IMR-90 (cell line): ENCODE measurements at regions not wholly inside any gene's neighbourhood (a gene's known extent, or its start where the extent isn't known, plus 50 kb on each side); places are given as distances from the start of the nearest gene placed in this dataset.

Experiments
- ATAC-seq: fragments of 200-7000 bp; cut with Tn5 transposase; 2 replicates; pipeline ENCODE4 v1.9.1; 2020; ENCODE audit warnings: low read depth, mild to moderate bottlenecking, moderate library complexity
- BruUV-seq: library from RNA; stranded (reverse); fragments of 400-500 nt; replicated peaks from 2 replicates; lab custom pipeline; 2021; lab: Mats Ljungman, UMichigan
- CTCF ChIA-PET: fragments of 300-600 bp; formaldehyde crosslinking; extraction: SDS; loops from one replicate; lab custom pipeline; 2021; ENCODE audit warnings: antibody characterized with exemption; lab: Yijun Ruan, JAX
- POLR2A ChIA-PET: fragments of 300-600 bp; sonication (Branson Sonifier 250); formaldehyde crosslinking; loops from one replicate; lab custom pipeline; 2022; ENCODE audit warnings: antibody characterized with exemption; ENCODE audit not compliant: unreplicated experiment; lab: Charles Lee
- DNase-seq: peaks from one replicate; pipeline ENCODE4 v3.0.0; 2013
- H2AFZ ChIP-seq: replicated peaks from 2 replicates; pipeline ENCODE3; 2013; ENCODE audit warnings: low read length, mild to moderate bottlenecking; ENCODE audit not compliant: poor library complexity
- H2AK5ac ChIP-seq: 2 replicates; pipeline ENCODE4 v1.6.1; 2013; ENCODE audit warnings: low read depth, low read length, inconsistent platforms
- H2AK9ac ChIP-seq: replicated peaks from 2 replicates; pipeline ENCODE3; 2013; ENCODE audit warnings: mild to moderate bottlenecking, low read depth, low read length, moderate library complexity; ENCODE audit not compliant: poor library complexity
- H2BK120ac ChIP-seq: 2 replicates; pipeline ENCODE4 v1.6.1; 2013; ENCODE audit warnings: low read depth, low read length, inconsistent platforms
- H2BK15ac ChIP-seq: 3 replicates; pipeline ENCODE4 v1.6.1; 2013; ENCODE audit warnings: low read depth, low read length, inconsistent platforms
- H2BK20ac ChIP-seq: 2 replicates; pipeline ENCODE4 v1.6.1; 2013; ENCODE audit warnings: low read depth, mild to moderate bottlenecking, inconsistent platforms, low read length, moderate library complexity
- H2BK5ac ChIP-seq: 2 replicates; pipeline ENCODE4 v1.6.1; 2013; ENCODE audit warnings: mild to moderate bottlenecking, low read depth, low read length, inconsistent platforms; ENCODE audit not compliant: poor library complexity, severe bottlenecking
- H3K14ac ChIP-seq: replicated peaks from 2 replicates; pipeline ENCODE4 v1.6.1; 2013; ENCODE audit warnings: low read depth, low read length, inconsistent platforms
- H3K18ac ChIP-seq: 2 replicates; pipeline ENCODE4 v1.6.1; 2013; ENCODE audit warnings: low read depth, low read length, control low read depth
- H3K23ac ChIP-seq: 2 replicates; pipeline ENCODE4 v1.6.1; 2013; ENCODE audit warnings: low read depth, low read length, inconsistent platforms
- H3K27ac ChIP-seq: 2 replicates; pipeline ENCODE4 v1.5.1; 2013; ENCODE audit warnings: mild to moderate bottlenecking, control low read depth, low read length; ENCODE audit not compliant: insufficient read depth
- H3K27me3 ChIP-seq: 2 replicates; pipeline ENCODE4 v1.6.1; 2013; ENCODE audit warnings: low read length; ENCODE audit not compliant: control insufficient read depth, insufficient read depth
- H3K36me3 ChIP-seq: 2 replicates; pipeline ENCODE4 v1.6.1; 2013; ENCODE audit warnings: low read length, mixed read lengths; ENCODE audit not compliant: control insufficient read depth, insufficient read depth
- H3K4ac ChIP-seq: 2 replicates; pipeline ENCODE4 v1.6.1; 2013; ENCODE audit warnings: low read depth, low read length, inconsistent platforms
- H3K4me1 ChIP-seq: 2 replicates; pipeline ENCODE4 v1.6.1; 2013; ENCODE audit warnings: low read length, mixed read lengths; ENCODE audit not compliant: control insufficient read depth, insufficient read depth
- H3K4me2 ChIP-seq: 2 replicates; pipeline ENCODE4 v1.6.1; 2013; ENCODE audit warnings: low read depth, mild to moderate bottlenecking, control low read depth, low read length, moderate library complexity
- H3K4me3 ChIP-seq: 2 replicates; pipeline ENCODE4 v1.5.1; 2013; ENCODE audit warnings: low read depth, mild to moderate bottlenecking, control low read depth, low read length, moderate library complexity; ENCODE audit not compliant: insufficient read depth
- H3K56ac ChIP-seq: 2 replicates; pipeline ENCODE4 v1.6.1; 2013; ENCODE audit warnings: low read length, inconsistent platforms; ENCODE audit not compliant: insufficient read depth; ENCODE audit errors: extremely low read depth
- H3K79me1 ChIP-seq, 2 experiments: 2 replicates each; pipeline ENCODE4 v1.6.1; 2013; ENCODE audit warnings: low read length in 2 of 2, inconsistent platforms in 1 of 2, low read depth in 1 of 2
- H3K9ac ChIP-seq: 2 replicates; pipeline ENCODE4 v1.6.1; 2013; ENCODE audit warnings: low read depth, low read length, control low read depth
- H3K9me1 ChIP-seq: 2 replicates; pipeline ENCODE4 v1.6.1; 2013; ENCODE audit warnings: low read length, inconsistent platforms; ENCODE audit not compliant: insufficient read depth
- H3K9me3 ChIP-seq: 2 replicates; pipeline ENCODE4 v1.6.1; 2013; ENCODE audit warnings: low read length; ENCODE audit not compliant: control insufficient read depth, insufficient read depth
- H4K20me1 ChIP-seq: 2 replicates; pipeline ENCODE4 v1.6.1; 2013; ENCODE audit warnings: low read length, inconsistent platforms; ENCODE audit not compliant: insufficient read depth
- H4K5ac ChIP-seq: 2 replicates; pipeline ENCODE4 v1.6.1; 2013; ENCODE audit warnings: mild to moderate bottlenecking, low read depth, low read length, control low read depth
- H4K8ac ChIP-seq, 2 experiments: 2 replicates each; pipeline ENCODE4 v1.6.1; 2013; ENCODE audit warnings: low read depth in 2 of 2, low read length in 2 of 2, control low read depth in 1 of 2, inconsistent platforms in 1 of 2
- H4K91ac ChIP-seq: 2 replicates; pipeline ENCODE4 v1.6.1; 2013; ENCODE audit warnings: low read depth, low read length, inconsistent platforms; ENCODE audit not compliant: insufficient read depth
- BHLHE40 ChIP-seq: fragments of 150-350 bp; IDR thresholded peaks from 2 replicates; pipeline ENCODE4 v1.6.1; 2016; ENCODE audit warnings: mild to moderate bottlenecking, low read depth, low read length
- CEBPB ChIP-seq: IDR thresholded peaks from 2 replicates; pipeline ENCODE4 v1.6.1; 2012; ENCODE audit warnings: low read depth, low read length, improper control_type of control experiment
- CHD1 ChIP-seq: IDR thresholded peaks from 2 replicates; pipeline ENCODE4 v1.6.1; 2012; ENCODE audit warnings: low read depth, low read length, improper control_type of control experiment
- FOS ChIP-seq: fragments of 150-350 bp; IDR thresholded peaks from 2 replicates; pipeline ENCODE4 v1.6.1; 2016; ENCODE audit warnings: low read depth, low read length
- MAFK ChIP-seq: IDR thresholded peaks from 2 replicates; pipeline ENCODE4 v1.6.1; 2012; ENCODE audit warnings: low read depth, low read length, improper control_type of control experiment
- MAZ ChIP-seq: IDR thresholded peaks from 2 replicates; pipeline ENCODE4 v1.6.1; 2012; ENCODE audit warnings: low read depth, mild to moderate bottlenecking, low read length, improper control_type of control experiment, moderate library complexity, borderline replicate concordance
- MXI1 ChIP-seq: IDR thresholded peaks from 2 replicates; pipeline ENCODE4 v1.6.1; 2012; ENCODE audit warnings: low read depth, mild to moderate bottlenecking, low read length, moderate library complexity, borderline replicate concordance
- NFE2L2 ChIP-seq: fragments of 150-350 bp; IDR thresholded peaks from 2 replicates; pipeline ENCODE4 v1.6.1; 2016; ENCODE audit warnings: low read depth, mild to moderate bottlenecking, low read length
- POLR2A ChIP-seq: IDR thresholded peaks from 2 replicates; pipeline ENCODE4 v1.6.1; 2012; ENCODE audit warnings: mild to moderate bottlenecking, low read depth, low read length
- RAD21 ChIP-seq: IDR thresholded peaks from 2 replicates; pipeline ENCODE4 v1.6.1; 2012; ENCODE audit warnings: low read length, improper control_type of control experiment
- RCOR1 ChIP-seq: IDR thresholded peaks from 2 replicates; pipeline ENCODE4 v1.6.1; 2012; ENCODE audit warnings: mild to moderate bottlenecking, low read length, improper control_type of control experiment; ENCODE audit not compliant: insufficient replicate concordance
- RFX5 ChIP-seq: IDR thresholded peaks from 2 replicates; pipeline ENCODE4 v1.8.0; 2012; ENCODE audit warnings: low read depth, mild to moderate bottlenecking, low read length, moderate library complexity
- SMC3 ChIP-seq: fragments of 150-350 bp; IDR thresholded peaks from 2 replicates; pipeline ENCODE4 v1.6.1; 2016; ENCODE audit warnings: low read depth, mild to moderate bottlenecking, antibody characterized with exemption, low read length, moderate library complexity
- WGBS, 2 experiments: methylation state at CpG; one replicate each; pipeline versions ENCODE4 v1.1.5 to v1.1.7; 2013; ENCODE audit warnings: missing lambda C conversion rate in 2 of 2; ENCODE audit not compliant: insufficient read length in 1 of 2; ENCODE audit errors: extremely low coverage in 2 of 2; 5-methylcytosine and 5-hydroxymethylcytosine counted together
- dilution Hi-C: fragments of 300-500 bp; cut with HindIII; formaldehyde crosslinking; loops from one replicate; pipeline ENCODE4 v1.14.3; 2018; ENCODE audit warnings: low sequenced_read_pairs; ENCODE audit not compliant: unreplicated experiment
- in situ Hi-C: fragments of 300-500 bp; cut with MboI; formaldehyde crosslinking; loops from 3 replicates; pipeline ENCODE4 v1.14.3; 2019; ENCODE audit warnings: low sequenced_read_pairs, inconsistent platforms, mixed read lengths
- intact Hi-C: fragments of 100-400 bp; cut with micrococcal nuclease; formaldehyde crosslinking; loops from 2 replicates; pipeline ENCODE4 v1.10.0; 2022
- TF ChIP-seq, protein P1 (sequence below): conservative IDR thresholded peaks from 2 replicates; pipeline ENCODE4 v1.5.1; 2012; ENCODE audit warnings: mild to moderate bottlenecking, low read depth, low read length, improper control_type of control experiment
- TF ChIP-seq, protein P2 (sequence below): fragments of 150-350 bp; IDR thresholded peaks from 2 replicates; pipeline ENCODE4 v1.6.1; 2017; ENCODE audit warnings: mild to moderate bottlenecking, antibody characterized with exemption, low read length, low read depth
- TF ChIP-seq, protein P3 (sequence below): fragments of 150-350 bp; IDR thresholded peaks from 2 replicates; pipeline ENCODE4 v1.6.1; 2016; ENCODE audit warnings: low read depth, mild to moderate bottlenecking, low read length, moderate library complexity, borderline replicate concordance

DNA sequence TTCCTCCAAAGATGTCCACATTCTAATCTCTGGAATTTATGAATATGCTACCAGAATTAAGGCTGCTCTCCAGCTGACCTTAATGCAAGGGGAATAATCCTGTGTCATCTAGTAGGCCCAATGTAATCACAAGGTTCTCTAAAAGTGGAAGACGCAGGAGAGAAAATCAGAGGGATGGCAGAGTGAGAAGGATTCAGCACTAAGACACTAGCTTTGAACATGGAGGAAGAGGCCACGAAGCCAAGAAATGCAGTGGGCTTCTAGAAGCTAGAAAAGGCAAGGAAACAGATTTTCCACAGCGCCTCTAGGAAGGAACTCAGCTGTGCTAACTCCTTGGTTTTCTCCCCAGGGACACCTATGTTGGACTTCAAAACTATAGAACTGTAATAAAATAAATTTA, 240.7 kb upstream of the TRAM1L1 start:
- no CpG with 5 or more reads among the region's 3 CpGs for WGBS, 2 experiments
- in situ Hi-C loops, result no loop called here
- H3K27me3 ChIP-seq, result no peaks in the 10 kb centered on the region
- no peaks in the 10 kb centered on the region for H3K9me3 ChIP-seq
- H2BK20ac ChIP-seq, result peak overlapping the region; percentile 64
- peak overlapping the region; percentile 70 for H2BK5ac ChIP-seq
- ChIA-PET CTCF (no interaction called here), POLR2A (no interaction called here)
- H4K8ac ChIP-seq, result peak overlapping the region in 1 of 2 experiments; percentile 64; a peak in 2 of 4 replicates
- peaks cover 6% of the 10 kb centered on the region; the same call in 1 of the 2 replicates for H3K4me1 ChIP-seq
- H3K9ac ChIP-seq, result no peak overlapping the region
- H3K4ac ChIP-seq, result peak overlapping the region; percentile 71
- H3K27ac ChIP-seq, result no peak overlapping the region
- peak overlapping the region; percentile 76 for H4K91ac ChIP-seq
- ATAC-seq (no peak), DNase-seq (no peak)
- H2AK9ac ChIP-seq, result no peak overlapping the region
- no peak overlapping the region for H3K4me3 ChIP-seq
- peak overlapping the region; percentile 8; the same call in 1 of the 3 replicates for H2BK15ac ChIP-seq
- H4K5ac ChIP-seq, result peak overlapping the region; percentile 49; the same call in 1 of the 2 replicates
- peak overlapping the region; percentile 94 for H2BK120ac ChIP-seq
- no TSS peak for BruUV-seq
- H3K18ac ChIP-seq, result peak overlapping the region; percentile 94; the same call in 1 of the 2 replicates
- H2AK5ac ChIP-seq, result peak overlapping the region; percentile 63; the same call in 1 of the 2 replicates
- H3K9me1 ChIP-seq, result no peaks in the 10 kb centered on the region
- no peaks in the 10 kb centered on the region; the same call in 1 of the 2 replicates for H4K20me1 ChIP-seq
- peak overlapping the region; percentile 38 for H3K14ac ChIP-seq
- H3K56ac ChIP-seq, result no peak overlapping the region
- no peaks in the 10 kb centered on the region for H3K79me1 ChIP-seq
- no peaks in the 10 kb centered on the region for H3K36me3 ChIP-seq
- no peak overlapping the region for H3K4me2 ChIP-seq
- TF ChIP-seq FOS, result no peak
- no peak for TF ChIP-seq POLR2A
- no peak for TF ChIP-seq CEBPB
- TF ChIP-seq RCOR1, result no peak
- no peak for TF ChIP-seq CHD1
- no peak for TF ChIP-seq MAFK
- TF ChIP-seq SMC3, result no peak
- no peak for TF ChIP-seq RFX5
- no peak for TF ChIP-seq BHLHE40
- TF ChIP-seq, protein P1, sequence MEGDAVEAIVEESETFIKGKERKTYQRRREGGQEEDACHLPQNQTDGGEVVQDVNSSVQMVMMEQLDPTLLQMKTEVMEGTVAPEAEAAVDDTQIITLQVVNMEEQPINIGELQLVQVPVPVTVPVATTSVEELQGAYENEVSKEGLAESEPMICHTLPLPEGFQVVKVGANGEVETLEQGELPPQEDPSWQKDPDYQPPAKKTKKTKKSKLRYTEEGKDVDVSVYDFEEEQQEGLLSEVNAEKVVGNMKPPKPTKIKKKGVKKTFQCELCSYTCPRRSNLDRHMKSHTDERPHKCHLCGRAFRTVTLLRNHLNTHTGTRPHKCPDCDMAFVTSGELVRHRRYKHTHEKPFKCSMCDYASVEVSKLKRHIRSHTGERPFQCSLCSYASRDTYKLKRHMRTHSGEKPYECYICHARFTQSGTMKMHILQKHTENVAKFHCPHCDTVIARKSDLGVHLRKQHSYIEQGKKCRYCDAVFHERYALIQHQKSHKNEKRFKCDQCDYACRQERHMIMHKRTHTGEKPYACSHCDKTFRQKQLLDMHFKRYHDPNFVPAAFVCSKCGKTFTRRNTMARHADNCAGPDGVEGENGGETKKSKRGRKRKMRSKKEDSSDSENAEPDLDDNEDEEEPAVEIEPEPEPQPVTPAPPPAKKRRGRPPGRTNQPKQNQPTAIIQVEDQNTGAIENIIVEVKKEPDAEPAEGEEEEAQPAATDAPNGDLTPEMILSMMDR, result no peak
- no peak for TF ChIP-seq NFE2L2
- no peak for TF ChIP-seq RAD21
- TF ChIP-seq, protein P2, sequence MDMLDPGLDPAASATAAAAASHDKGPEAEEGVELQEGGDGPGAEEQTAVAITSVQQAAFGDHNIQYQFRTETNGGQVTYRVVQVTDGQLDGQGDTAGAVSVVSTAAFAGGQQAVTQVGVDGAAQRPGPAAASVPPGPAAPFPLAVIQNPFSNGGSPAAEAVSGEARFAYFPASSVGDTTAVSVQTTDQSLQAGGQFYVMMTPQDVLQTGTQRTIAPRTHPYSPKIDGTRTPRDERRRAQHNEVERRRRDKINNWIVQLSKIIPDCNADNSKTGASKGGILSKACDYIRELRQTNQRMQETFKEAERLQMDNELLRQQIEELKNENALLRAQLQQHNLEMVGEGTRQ, result no peak
- TF ChIP-seq, protein P3, sequence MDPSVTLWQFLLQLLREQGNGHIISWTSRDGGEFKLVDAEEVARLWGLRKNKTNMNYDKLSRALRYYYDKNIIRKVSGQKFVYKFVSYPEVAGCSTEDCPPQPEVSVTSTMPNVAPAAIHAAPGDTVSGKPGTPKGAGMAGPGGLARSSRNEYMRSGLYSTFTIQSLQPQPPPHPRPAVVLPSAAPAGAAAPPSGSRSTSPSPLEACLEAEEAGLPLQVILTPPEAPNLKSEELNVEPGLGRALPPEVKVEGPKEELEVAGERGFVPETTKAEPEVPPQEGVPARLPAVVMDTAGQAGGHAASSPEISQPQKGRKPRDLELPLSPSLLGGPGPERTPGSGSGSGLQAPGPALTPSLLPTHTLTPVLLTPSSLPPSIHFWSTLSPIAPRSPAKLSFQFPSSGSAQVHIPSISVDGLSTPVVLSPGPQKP, result no peak
- TF ChIP-seq MXI1, result no peak
- no peak for TF ChIP-seq MAZ
- dilution Hi-C loops, result no loop called here
- intact Hi-C loops, result no loop called here
- peak overlapping the region; percentile 29; the same call in 1 of the 2 replicates for H3K23ac ChIP-seq
- peak overlapping the region; percentile 64 for H2AFZ ChIP-seq
